NCI-H524 treated with DMSO at 0.1 percent for 48 hours (cell line): ENCODE measurements at regions not wholly inside any gene's neighbourhood (a gene's known extent, or its start where the extent isn't known, plus 50 kb on each side); places are given as distances from the start of the nearest gene placed in this dataset.
"Not testable (repeated sequence)": the region's sequence is repeated elsewhere in the genome, so short reads cannot be mapped to it uniquely, and the experiment has no call there.

Experiments
- DNase-seq: peaks from one replicate; lab custom pipeline; 2025; lab: John Stamatoyannopoulos, UW

DNA sequence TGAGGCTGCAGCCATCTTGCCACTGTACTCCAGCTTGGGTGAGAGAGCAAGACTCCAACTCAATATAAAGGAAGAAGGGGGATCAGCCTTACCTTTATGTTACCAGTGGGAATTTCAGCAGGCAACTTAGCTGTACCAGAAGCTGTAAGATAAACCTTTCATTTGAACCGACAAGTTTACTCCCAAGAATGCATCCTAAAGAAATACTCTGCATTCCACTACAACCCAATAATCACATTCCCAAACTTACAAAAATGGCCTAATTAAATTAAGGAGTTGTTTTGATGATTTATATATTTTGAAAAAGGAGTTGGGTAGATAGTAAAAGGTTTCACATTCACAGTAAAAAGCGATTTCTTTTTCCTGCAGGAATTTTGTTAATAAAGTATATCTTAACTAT lies 241.4 kb downstream of the TTC8 start:
- no peak for DNase-seq

- DNase-seq: no peak
Observed at GRCh38 chr14:89067293-89067972, 243.0 kb downstream of the TTC8 start.

DNA sequence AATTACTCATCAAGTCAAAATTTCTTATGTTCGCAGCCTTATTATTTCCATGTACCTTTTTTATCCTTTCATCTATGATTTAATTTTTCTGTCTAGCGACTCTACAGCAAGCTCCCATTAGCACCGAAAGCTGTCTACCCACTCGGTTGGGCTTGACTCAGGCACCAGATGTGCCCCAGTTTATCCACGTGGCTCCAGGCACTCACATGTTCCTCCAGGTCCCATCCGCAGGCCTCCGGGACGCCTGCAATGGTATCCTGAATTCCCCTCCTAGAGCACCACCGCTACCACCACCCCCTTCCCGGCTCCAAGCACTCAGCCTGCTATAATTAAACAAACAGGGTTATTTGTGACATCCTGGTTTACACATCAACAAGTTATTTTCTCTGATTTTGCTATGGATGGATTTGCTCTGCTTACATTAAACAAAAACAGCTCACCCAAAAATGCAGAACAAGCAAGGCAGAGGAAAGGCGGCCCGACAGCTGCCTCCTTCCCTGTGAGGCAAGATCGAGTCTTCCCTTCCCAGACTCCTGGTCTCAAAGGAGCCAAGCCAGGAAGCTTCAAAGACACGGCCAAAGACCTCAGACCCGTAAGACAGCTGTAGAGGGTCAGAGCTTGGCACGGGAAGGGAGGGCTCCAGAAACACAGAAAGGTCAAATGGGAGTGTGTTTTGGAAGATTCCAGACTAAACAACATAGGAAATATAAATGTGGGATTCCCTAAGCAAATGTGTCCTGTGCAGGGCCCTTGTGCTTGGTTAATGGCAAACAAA lies 253.8 kb downstream of the TTC8 start:
- no peak for DNase-seq

GRCh38 chr14:89085231-89085731 lies 260.8 kb downstream of the TTC8 start:
- no peak for DNase-seq

- no peak for DNase-seq
Observed at GRCh38 chr14:89085737-89086382, 261.4 kb downstream of the TTC8 start.

GRCh38 chr14:89088530-89088929 lies 264.1 kb downstream of the TTC8 start:
- DNase-seq: no peak

GRCh38 chr14:89089330-89089729 lies 264.9 kb downstream of the TTC8 start:
- DNase-seq: no peak

DNA sequence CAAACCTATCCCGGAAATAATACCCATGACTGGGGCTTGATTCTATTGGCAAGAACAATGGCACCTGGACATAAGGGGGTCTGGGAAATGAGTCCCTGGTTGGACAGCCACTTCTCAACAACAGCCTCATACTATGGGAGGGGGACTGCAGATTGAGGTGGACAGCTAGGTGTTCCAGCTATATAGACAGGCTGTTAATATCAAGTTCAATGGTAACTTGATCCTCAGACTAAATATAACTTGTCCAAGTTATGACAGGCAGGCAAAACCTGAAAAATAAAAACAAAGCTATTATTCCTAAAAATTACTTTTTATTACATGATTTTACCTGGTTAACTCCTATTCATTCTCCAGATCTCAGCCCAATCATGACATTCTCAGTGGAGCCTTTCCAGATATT lies 267.3 kb downstream of the TTC8 start:
- DNase-seq: no peak

DNA sequence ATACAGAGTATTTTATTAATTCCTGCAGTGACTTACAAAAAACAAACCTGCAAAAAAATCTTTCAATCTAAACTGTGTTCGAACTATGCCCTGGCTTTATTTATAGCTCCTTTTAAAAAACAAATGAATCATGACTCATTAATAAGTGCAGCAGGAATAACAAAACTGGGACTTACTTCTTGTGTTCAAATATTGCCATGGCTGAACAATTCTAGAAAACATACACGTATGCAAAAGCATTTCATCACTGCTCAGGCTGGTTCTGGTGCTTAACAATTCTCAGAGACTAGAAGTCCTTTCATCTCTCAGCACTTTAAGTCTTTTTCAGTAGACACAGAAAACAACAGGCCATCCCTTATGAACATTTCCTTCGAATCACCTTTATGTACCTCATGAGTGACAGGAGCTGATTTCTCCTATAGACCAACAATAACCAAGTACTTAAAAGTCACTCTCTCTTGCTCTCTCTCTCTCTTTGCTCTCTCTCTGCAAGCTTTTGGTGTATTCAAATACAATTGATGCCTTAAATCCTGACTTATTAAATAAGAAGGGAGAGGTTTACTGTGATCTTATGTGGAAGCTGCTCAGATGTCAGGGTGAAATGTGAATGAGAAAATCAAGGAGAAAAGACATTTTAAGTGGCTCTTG lies 268.8 kb downstream of the TTC8 start:
- DNase-seq: no peak

DNA sequence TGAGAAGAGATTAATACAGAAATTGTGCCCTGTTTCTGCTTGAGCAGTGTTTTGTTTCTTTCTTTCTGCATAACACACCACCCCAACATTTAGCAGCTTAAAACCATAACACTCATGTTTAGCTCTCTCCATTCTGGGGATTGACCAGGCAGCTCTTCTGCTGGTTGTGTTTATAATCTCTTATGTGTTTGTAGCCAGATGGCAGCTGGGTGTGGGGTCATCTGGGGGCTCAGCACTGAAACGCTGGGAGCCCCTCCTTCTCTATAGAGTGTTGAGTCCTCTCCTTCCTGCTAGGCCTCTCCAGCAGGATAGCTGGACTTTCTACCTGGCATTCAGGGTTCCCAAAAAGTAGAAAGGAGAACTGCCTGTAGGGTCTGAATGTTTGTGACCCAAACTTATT lies 270.6 kb downstream of the TTC8 start:
- DNase-seq: peak; percentile 61

GRCh38 chr14:89096946-89097345 lies 272.5 kb downstream of the TTC8 start:
- DNase-seq: no peak

- DNase-seq: no peak
Observed at GRCh38 chr14:89098254-89098653, 273.8 kb downstream of the TTC8 start.

- not testable (repeated sequence) for DNase-seq
Observed at GRCh38 chr14:89104171-89104817, 279.8 kb downstream of the TTC8 start.

- not testable (repeated sequence) for DNase-seq
Observed at GRCh38 chr14:89104861-89105260, 280.4 kb downstream of the TTC8 start.
